NCI-H748 treated with DMSO at 0.1 percent for 48 hours (cell line): ENCODE measurements at regions not wholly inside any gene's neighbourhood (a gene's known extent, or its start where the extent isn't known, plus 50 kb on each side); places are given as distances from the start of the nearest gene placed in this dataset.
"Not testable (repeated sequence)": the region's sequence is repeated elsewhere in the genome, so short reads cannot be mapped to it uniquely, and the experiment has no call there.

Experiments used
- DNase-seq: peaks from one replicate; lab custom pipeline; 2025; lab: John Stamatoyannopoulos, UW

DNA sequence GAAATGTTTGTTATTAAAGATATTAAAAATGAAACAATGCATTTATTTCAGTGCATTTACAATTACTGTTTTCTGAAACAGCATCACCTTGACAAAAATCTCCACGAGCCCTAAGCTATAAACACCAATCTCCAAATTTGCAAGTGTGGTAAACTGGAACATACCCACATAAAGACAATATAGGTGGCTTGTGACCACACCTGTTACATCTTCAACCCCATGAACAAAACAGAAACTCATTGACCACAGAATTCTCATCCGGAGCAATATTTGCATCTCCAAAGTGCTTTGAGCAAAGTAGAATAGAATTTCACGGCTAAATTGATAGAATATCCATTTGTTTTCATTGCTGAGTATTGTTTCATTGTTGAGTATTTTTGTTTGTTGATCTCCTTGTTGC lies 375.2 kb upstream of the FLRT2 start:
- no peak for DNase-seq

DNA sequence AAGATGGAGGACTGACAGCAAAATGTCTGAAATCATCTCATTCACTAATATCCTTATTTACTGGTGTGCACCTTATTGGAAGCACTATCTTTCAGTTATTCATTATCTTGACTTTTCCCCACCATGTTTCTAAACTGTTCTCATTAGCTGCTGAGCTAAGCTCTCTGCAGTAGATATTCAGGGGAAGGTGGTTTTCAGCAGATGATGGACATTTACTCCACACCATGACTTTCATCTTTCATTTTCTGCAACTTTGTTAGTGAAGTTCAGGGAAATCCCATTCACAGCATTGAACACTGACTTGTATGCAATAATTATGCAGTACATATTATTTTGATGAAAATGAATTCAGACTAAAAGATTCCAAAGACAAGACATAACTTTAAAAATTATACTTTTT lies 373.6 kb upstream of the FLRT2 start:
- DNase-seq: no peak

GRCh38 chr14:85159726-85160125 lies 370.2 kb upstream of the FLRT2 start:
- DNase-seq: no peak

GRCh38 chr14:85165094-85165493 lies 364.9 kb upstream of the FLRT2 start:
- DNase-seq: no peak

GRCh38 chr14:85169381-85169780 lies 360.6 kb upstream of the FLRT2 start:
- DNase-seq: no peak

DNA sequence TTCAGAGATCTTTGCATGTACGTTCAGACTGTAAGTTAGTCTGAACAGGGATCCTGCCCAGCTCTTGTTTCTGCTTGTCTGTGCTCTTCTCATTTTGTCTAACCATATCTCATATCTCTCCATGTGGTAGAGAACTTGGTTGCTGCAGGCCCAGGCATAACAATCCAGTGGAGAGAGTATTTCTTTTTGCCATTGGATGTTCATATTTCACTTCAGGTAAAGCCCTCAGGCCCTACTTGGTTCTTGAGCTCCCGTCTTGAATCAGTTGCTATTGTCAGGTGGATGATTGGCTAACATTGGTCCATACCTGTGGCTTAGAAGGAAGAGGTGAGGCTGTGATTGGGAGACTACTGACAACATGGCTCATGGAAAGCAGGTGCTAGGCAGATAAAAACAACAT lies 357.7 kb upstream of the FLRT2 start:
- DNase-seq: no peak

DNA sequence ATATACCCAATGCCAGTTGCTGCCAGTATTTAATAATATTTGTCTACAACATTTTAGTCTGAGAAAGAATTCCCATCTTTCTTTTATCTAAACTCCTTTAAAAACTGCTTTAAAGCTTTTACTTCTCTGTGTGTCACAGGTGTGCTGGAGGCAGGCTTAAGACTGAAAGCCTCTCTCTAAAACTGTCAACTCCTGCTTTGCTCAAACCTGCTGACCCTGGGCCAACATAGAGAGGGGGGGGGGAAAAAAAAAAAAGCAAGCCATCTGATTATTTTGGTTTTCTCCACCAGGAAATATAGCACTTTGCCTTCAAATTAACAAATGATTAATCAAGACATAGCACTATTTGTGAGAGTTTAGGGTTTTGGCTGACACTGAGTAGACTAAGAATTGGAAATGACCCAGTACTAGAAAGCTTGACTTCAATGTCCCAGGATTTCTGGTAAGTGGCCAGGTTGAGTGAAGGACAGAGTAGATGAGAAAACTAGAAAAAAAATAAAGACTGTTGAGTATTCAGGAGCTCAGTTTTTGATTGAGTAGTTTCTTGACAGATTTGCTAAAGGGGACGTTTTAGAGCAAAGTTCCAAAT lies 357.0 kb upstream of the FLRT2 start:
- DNase-seq: no peak

GRCh38 chr14:85175556-85175955 lies 354.4 kb upstream of the FLRT2 start:
- no peak for DNase-seq

DNA sequence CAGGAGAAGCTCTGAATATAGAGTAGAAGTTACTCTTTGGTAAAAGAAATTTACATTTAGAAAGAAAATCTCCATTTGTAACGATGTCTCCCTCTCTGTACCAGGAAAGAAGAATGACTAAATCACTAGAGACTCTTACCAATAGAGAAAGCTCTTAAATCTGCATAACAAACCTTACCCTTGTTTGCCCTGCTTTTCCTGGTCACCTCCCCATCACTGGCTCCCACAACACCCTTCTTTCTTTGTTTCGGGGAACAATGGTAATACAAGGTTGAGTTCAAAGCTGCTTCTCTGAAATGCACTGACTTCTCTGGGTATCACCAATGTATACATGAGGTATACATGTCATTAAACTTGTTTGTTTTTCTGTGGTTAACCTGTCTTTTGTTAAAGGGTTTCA lies 351.1 kb upstream of the FLRT2 start:
- DNase-seq: peak; percentile 35

- DNase-seq: no peak
Observed at GRCh38 chr14:85180876-85181275, 349.1 kb upstream of the FLRT2 start.

GRCh38 chr14:85182282-85182681 lies 347.7 kb upstream of the FLRT2 start:
- DNase-seq: no peak

GRCh38 chr14:85186082-85186481 lies 343.9 kb upstream of the FLRT2 start:
- DNase-seq: no peak

- no peak for DNase-seq
Observed at GRCh38 chr14:85187521-85187920, 342.4 kb upstream of the FLRT2 start.

DNA sequence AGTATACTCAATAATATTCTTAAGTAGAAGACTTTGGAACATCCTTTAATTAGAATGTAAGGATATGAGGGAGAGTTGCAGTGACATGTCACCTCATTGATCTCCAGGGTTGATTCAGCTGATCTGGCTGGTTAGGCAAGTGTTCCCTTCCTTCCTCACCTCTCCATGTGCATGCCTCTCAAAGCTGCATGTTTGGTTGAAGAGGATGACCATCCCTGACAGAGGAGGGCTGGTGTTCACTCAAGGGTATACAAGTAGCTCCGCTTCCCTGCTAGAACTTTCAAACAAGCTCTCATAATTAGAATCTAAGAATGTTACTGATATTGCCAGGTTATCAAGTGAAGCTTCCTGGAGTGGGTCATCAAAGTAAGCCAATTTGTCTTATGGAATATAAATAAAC lies 341.1 kb upstream of the FLRT2 start:
- no peak for DNase-seq

- DNase-seq: not testable (repeated sequence)
Observed at GRCh38 chr14:85189253-85189652, 340.7 kb upstream of the FLRT2 start.

- DNase-seq: no peak
Observed at GRCh38 chr14:85190251-85190650, 339.7 kb upstream of the FLRT2 start.

- DNase-seq: no peak
Observed at GRCh38 chr14:85191986-85192385, 338.0 kb upstream of the FLRT2 start.

DNA sequence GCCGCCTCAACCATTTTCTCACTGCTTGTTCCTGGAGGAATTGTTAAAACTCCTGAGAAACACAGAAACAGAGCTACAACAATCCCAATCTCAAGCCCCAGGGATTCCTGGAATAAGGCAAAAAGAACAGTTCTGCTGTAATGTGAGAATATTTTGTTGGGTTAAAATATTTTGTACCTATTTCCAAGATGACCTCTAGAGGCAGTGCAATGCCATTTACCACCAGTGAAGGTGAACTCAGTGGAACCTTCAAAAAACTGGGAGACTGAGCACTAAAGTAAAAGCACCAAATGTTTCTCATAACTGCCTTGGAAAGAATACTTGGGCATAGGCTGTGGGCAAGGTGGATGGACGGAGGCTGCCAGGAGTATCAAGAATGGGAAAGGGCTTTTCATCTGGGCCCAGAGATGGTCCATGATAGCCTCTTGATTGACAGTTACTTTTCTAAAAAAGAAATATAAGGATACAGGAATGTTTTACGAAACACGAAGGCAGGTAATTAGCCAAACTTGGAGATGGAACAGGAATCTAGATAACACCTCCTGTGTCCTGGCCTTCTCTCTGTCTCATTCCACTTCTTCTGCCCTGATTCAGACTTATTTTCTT lies 334.0 kb upstream of the FLRT2 start:
- DNase-seq: no peak

DNA sequence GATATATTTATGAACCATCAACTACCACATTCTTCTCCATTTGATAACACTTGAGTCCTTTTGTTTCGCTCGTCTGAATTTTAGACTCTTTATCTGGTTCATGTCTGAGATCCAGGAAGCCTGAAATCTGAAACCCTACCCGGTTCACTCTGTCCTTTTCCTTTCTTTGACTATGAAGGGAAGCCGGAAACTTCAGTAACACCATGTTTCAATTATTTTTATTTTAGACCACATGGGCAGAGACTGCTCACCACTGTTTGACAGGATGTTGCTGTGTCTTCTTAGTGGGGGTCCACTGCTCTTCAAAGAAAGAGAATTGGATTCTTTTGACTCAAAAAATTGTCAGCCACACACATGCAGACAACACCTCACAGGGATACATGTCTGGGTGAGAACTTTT lies 331.9 kb upstream of the FLRT2 start:
- no peak for DNase-seq

- no peak for DNase-seq
Observed at GRCh38 chr14:85205875-85206274, 324.1 kb upstream of the FLRT2 start.

GRCh38 chr14:85214471-85214870 lies 315.5 kb upstream of the FLRT2 start:
- DNase-seq: no peak

- no peak for DNase-seq
Observed at GRCh38 chr14:85217412-85217811, 312.5 kb upstream of the FLRT2 start.

GRCh38 chr14:85218982-85219381 lies 311.0 kb upstream of the FLRT2 start:
- DNase-seq: no peak

DNA sequence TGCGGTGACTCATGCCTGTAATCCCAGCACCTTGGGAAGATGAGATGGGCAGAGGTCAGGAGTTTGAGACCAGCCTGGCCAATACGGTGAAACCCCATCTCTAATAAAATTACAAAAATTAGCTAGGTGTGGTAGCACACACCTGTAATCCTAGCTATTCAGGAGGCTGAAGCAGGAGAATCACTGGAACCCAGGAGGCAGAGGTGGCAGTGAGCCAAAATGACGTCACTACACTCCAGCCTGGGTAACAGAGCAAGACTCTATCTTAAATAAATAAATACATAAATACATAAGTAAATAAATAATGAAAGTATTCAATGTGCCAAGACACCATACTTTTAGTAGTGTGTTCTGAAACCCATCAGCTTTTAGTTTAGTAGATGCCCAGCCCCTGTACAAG lies 308.1 kb upstream of the FLRT2 start:
- DNase-seq: no peak
